Stomach (tissue), 4 donors: ENCODE measurements at regions not wholly inside any gene's neighbourhood (a gene's known extent, or its start where the extent isn't known, plus 50 kb on each side); places are given as distances from the start of the nearest gene placed in this dataset.

ENCODE experiments used
- EP300 ChIP-seq: sonication (generic); formaldehyde crosslinking; IDR thresholded peaks from one replicate; pipeline ENCODE4 v1.6.1; 2017; ENCODE audit warnings: antibody characterized with exemption
- POLR2A ChIP-seq, 4 donors: fragments of 450-650 bp; IDR thresholded peaks; one replicate each; pipeline ENCODE4 v1.6.1; 2016; ENCODE audit warnings: antibody characterized with exemption in 4 of 4, control low read depth in 2 of 4, mild to moderate bottlenecking in 1 of 4, moderate library complexity in 1 of 4
- POLR2AphosphoS5 ChIP-seq, 3 donors: sonication (generic); formaldehyde crosslinking; IDR thresholded peaks; one replicate each; pipeline ENCODE4 v1.6.1; 2016; ENCODE audit warnings: antibody characterized with exemption in 3 of 3
- TF ChIP-seq, protein P1 (sequence below), 7 experiments: fragments of 450-650 bp in 4 of 7; fragments of 200-600 bp in 3 of 7; sonication (generic) in 3 of 7; IDR thresholded peaks; one replicate each; pipeline ENCODE4 v1.5.1; 2016 to 2019; ENCODE audit warnings: antibody characterized with exemption in 7 of 7, control low read depth in 2 of 7, mild to moderate bottlenecking in 1 of 7

DNA sequence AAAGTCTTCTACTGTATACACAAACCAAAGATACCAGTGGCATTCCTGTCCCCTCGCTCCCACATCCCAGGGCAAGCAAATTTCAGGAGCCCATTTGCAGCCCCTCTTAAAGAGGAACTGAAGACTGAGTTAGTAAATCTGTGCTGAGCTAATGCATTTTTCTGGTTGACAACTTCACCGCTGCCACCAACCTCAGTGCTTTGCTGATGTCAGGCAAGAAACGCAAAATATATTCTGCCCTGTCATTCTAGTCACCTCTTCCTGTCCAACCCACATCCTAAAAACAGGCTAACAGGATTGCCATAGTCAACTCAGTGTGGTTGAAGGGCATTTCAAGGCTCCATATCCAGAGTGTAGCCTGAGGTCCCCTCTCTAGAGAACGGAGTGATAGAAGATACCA, 59.4 kb upstream of the FICD start:
- TF ChIP-seq, protein P1, sequence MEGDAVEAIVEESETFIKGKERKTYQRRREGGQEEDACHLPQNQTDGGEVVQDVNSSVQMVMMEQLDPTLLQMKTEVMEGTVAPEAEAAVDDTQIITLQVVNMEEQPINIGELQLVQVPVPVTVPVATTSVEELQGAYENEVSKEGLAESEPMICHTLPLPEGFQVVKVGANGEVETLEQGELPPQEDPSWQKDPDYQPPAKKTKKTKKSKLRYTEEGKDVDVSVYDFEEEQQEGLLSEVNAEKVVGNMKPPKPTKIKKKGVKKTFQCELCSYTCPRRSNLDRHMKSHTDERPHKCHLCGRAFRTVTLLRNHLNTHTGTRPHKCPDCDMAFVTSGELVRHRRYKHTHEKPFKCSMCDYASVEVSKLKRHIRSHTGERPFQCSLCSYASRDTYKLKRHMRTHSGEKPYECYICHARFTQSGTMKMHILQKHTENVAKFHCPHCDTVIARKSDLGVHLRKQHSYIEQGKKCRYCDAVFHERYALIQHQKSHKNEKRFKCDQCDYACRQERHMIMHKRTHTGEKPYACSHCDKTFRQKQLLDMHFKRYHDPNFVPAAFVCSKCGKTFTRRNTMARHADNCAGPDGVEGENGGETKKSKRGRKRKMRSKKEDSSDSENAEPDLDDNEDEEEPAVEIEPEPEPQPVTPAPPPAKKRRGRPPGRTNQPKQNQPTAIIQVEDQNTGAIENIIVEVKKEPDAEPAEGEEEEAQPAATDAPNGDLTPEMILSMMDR (IDR thresholded peaks at IDR 0.05): no peak
- no peak for TF ChIP-seq POLR2A (IDR thresholded peaks at IDR 0.05)
- no peak for TF ChIP-seq POLR2AphosphoS5 (IDR thresholded peaks at IDR 0.05)
- no peak for TF ChIP-seq EP300
